ENCODE measurements at regions not wholly inside any gene's neighbourhood (a gene's known extent, or its start where the extent isn't known, plus 50 kb on each side); places are given as distances from the start of the nearest gene placed in this dataset.

DNA sequence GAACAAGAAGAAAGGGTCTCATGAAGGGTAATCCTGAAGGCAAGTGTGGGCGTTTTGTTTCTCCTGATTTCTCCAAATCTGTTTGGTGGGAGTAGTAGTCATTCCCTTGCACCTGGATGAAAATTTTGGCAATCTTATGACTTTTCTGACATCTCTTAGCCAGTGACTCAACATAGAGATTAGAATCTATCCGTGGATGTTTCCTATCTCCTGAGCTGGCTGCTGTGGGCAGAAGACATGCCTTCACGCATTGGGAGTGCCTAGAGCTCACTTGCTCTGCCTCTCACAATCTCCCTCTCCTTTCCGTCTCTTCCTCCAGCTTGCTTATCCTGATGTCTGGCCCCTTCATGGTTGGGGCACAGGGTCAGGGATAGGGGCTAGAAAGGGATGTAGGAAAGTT, 174.2 kb upstream of the NFIA start:
- H3K4me1 ChIP-seq (ENCODE audit: control insufficient read depth, insufficient read depth, low read depth, low read length), result no peaks in the 10 kb centered on the region
- no peak overlapping the region for H3K18ac ChIP-seq (ENCODE audit: low read depth in 1 of 2, low read length in 2 of 2)
- H3K36me3 ChIP-seq (ENCODE audit: control insufficient read depth in 1 of 2, insufficient read depth in 2 of 2, low read depth in 1 of 2, low read length in 2 of 2), result no peaks in the 10 kb centered on the region
- no peak overlapping the region for H3K9ac ChIP-seq (ENCODE audit: low read length)
- H3K4ac ChIP-seq (ENCODE audit: low read depth in 1 of 2, low read length in 2 of 2), result no peak overlapping the region
- H4K8ac ChIP-seq (ENCODE audit: low read length), result no peak overlapping the region
- H3K79me1 ChIP-seq (replicated peaks; ENCODE audit: low read length, poor library complexity, severe bottlenecking), result no peaks in the 10 kb centered on the region
- no peak overlapping the region for H3K14ac ChIP-seq (ENCODE audit: low read length in 2 of 2)
- WGBS, result 77% methylated on average over 3 of the region's 4 CpGs
- no peak overlapping the region for H2AK5ac ChIP-seq (ENCODE audit: low read length, severe bottlenecking)
- no peak overlapping the region for H3K27ac ChIP-seq (ENCODE audit: low read length, poor library complexity, severe bottlenecking)
- no peak overlapping the region for H2BK120ac ChIP-seq (ENCODE audit: low read depth, low read length)
- no peak for DNase-seq
- no peak overlapping the region for H2BK5ac ChIP-seq (ENCODE audit: low read depth, low read length, poor library complexity, severe bottlenecking)
- H2BK15ac ChIP-seq (ENCODE audit: low read depth, poor library complexity, severe bottlenecking), result no peak overlapping the region
- H2AFZ ChIP-seq (ENCODE audit: low read depth, low read length), result no peak overlapping the region
- H3K23ac ChIP-seq (ENCODE audit: low read length in 2 of 2), result no peak overlapping the region
- H3K27me3 ChIP-seq (ENCODE audit: control insufficient read depth in 1 of 2, insufficient read depth in 1 of 2, low read length in 2 of 2), result no peaks in the 10 kb centered on the region
- no peak overlapping the region for H3K4me2 ChIP-seq (ENCODE audit: low read length, poor library complexity, severe bottlenecking)
- H3K4me3 ChIP-seq (ENCODE audit: insufficient read depth in 1 of 2, low read depth in 1 of 2, low read length in 2 of 2), result no peak overlapping the region
- no peak overlapping the region for H4K91ac ChIP-seq (ENCODE audit: low read length)
- H3K9me3 ChIP-seq (ENCODE audit: control insufficient read depth, low read length), result no peaks in the 10 kb centered on the region
- H2BK12ac ChIP-seq (ENCODE audit: low read length in 2 of 2), result no peak overlapping the region

DNA sequence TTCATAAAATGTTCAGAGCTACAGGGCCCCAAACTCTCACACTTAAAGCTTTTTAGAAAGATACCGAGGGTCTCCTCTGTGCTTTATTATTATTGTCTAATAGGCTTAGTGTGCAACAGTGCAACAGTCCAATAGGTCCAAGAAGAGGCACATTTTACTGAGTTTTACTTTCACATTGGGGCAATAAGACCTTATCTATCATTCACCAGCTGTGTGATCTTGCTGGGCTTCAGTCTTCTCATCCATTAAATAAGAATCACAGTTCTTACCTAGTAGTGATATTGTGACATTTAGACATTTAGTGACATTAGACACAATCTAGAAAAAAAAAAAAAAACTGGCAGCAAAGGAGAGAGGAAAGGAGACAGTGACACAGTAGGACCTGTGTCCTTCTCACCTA, 175.8 kb upstream of the NFIA start:
- WGBS, result no CpG with 5 or more reads among the region's 1 CpG

DNA sequence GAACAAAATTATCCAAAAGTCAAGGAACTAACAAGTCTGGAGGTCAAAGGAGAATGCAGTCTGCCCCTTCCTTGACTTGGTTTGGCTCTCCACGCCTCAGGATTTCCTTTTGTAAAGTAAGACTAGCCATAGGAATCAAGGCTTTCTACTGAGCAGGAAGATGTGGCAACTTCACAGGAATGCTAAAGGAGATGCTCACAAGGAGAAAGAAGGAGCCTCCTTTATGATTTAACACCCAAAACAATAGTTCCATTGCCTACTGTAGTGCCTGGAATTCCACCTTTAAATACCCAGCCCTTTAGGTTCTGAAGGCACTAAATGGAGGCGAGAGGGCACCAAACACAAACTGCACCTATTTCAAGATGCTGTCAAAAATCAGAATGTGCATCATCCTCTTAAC, 176.3 kb upstream of the NFIA start:
- H2BK12ac ChIP-seq (ENCODE audit: low read length in 2 of 2), result no peak overlapping the region
- no peak overlapping the region for H3K4me3 ChIP-seq (ENCODE audit: insufficient read depth in 1 of 2, low read depth in 1 of 2, low read length in 2 of 2)
- H4K91ac ChIP-seq (ENCODE audit: low read length), result no peak overlapping the region
- no peak for DNase-seq
- no peak overlapping the region for H2BK15ac ChIP-seq (ENCODE audit: low read depth, poor library complexity, severe bottlenecking)
- no peak overlapping the region for H3K18ac ChIP-seq (ENCODE audit: low read depth in 1 of 2, low read length in 2 of 2)
- H3K27me3 ChIP-seq (ENCODE audit: control insufficient read depth in 1 of 2, insufficient read depth in 1 of 2, low read length in 2 of 2), result no peaks in the 10 kb centered on the region
- H3K23ac ChIP-seq (ENCODE audit: low read length in 2 of 2), result no peak overlapping the region
- H3K4me2 ChIP-seq (ENCODE audit: low read length, poor library complexity, severe bottlenecking), result no peak overlapping the region
- H3K27ac ChIP-seq (ENCODE audit: low read length, poor library complexity, severe bottlenecking), result no peak overlapping the region
- H4K8ac ChIP-seq (ENCODE audit: low read length), result no peak overlapping the region
- no peaks in the 10 kb centered on the region for H3K9me3 ChIP-seq (ENCODE audit: control insufficient read depth, low read length)
- no peak overlapping the region for H2BK120ac ChIP-seq (ENCODE audit: low read depth, low read length)
- H3K79me1 ChIP-seq (replicated peaks; ENCODE audit: low read length, poor library complexity, severe bottlenecking), result no peaks in the 10 kb centered on the region
- H3K36me3 ChIP-seq (ENCODE audit: control insufficient read depth in 1 of 2, insufficient read depth in 2 of 2, low read depth in 1 of 2, low read length in 2 of 2), result no peaks in the 10 kb centered on the region
- H3K4me1 ChIP-seq (ENCODE audit: control insufficient read depth, insufficient read depth, low read depth, low read length), result no peaks in the 10 kb centered on the region
- no peak overlapping the region for H3K14ac ChIP-seq (ENCODE audit: low read length in 2 of 2)
- WGBS, result 97% methylated on average over 2 of the region's 2 CpGs
- H3K9ac ChIP-seq (ENCODE audit: low read length), result no peak overlapping the region
- no peak overlapping the region for H3K4ac ChIP-seq (ENCODE audit: low read depth in 1 of 2, low read length in 2 of 2)
- H2BK5ac ChIP-seq (ENCODE audit: low read depth, low read length, poor library complexity, severe bottlenecking), result no peak overlapping the region
- no peak overlapping the region for H2AK5ac ChIP-seq (ENCODE audit: low read length, severe bottlenecking)
- H2AFZ ChIP-seq (ENCODE audit: low read depth, low read length), result no peak overlapping the region

More for the DNA sequence above, 175.8 kb upstream of the NFIA start:
- Histone ChIP-seq H3K27ac (ENCODE audit: low read length, poor library complexity, severe bottlenecking) (no peak overlapping the region), H2BK5ac (ENCODE audit: low read depth, low read length, poor library complexity, severe bottlenecking) (no peak overlapping the region), H3K4me2 (ENCODE audit: low read length, poor library complexity, severe bottlenecking) (no peak overlapping the region), H3K14ac (ENCODE audit: low read length in 2 of 2) (no peak overlapping the region), H3K27me3 (ENCODE audit: control insufficient read depth in 1 of 2, insufficient read depth in 1 of 2, low read length in 2 of 2) (no peaks in the 10 kb centered on the region), H3K9me3 (ENCODE audit: control insufficient read depth, low read length) (no peaks in the 10 kb centered on the region), H3K79me1 (replicated peaks; ENCODE audit: low read length, poor library complexity, severe bottlenecking) (no peaks in the 10 kb centered on the region), H2BK120ac (ENCODE audit: low read depth, low read length) (no peak overlapping the region), H3K4ac (ENCODE audit: low read depth in 1 of 2, low read length in 2 of 2) (no peak overlapping the region), H2AFZ (ENCODE audit: low read depth, low read length) (no peak overlapping the region), H2BK15ac (ENCODE audit: low read depth, poor library complexity, severe bottlenecking) (no peak overlapping the region), H2AK5ac (ENCODE audit: low read length, severe bottlenecking) (no peak overlapping the region), H4K91ac (ENCODE audit: low read length) (no peak overlapping the region), H3K18ac (ENCODE audit: low read depth in 1 of 2, low read length in 2 of 2) (no peak overlapping the region), H3K23ac (ENCODE audit: low read length in 2 of 2) (no peak overlapping the region), H3K9ac (ENCODE audit: low read length) (no peak overlapping the region), H3K36me3 (ENCODE audit: control insufficient read depth in 1 of 2, insufficient read depth in 2 of 2, low read depth in 1 of 2, low read length in 2 of 2) (no peaks in the 10 kb centered on the region), H2BK12ac (ENCODE audit: low read length in 2 of 2) (no peak overlapping the region), H3K4me3 (ENCODE audit: insufficient read depth in 1 of 2, low read depth in 1 of 2, low read length in 2 of 2) (no peak overlapping the region), H3K4me1 (ENCODE audit: control insufficient read depth, insufficient read depth, low read depth, low read length) (no peaks in the 10 kb centered on the region), H4K8ac (ENCODE audit: low read length) (no peak overlapping the region)
- DNase-seq, result no peak

DNA sequence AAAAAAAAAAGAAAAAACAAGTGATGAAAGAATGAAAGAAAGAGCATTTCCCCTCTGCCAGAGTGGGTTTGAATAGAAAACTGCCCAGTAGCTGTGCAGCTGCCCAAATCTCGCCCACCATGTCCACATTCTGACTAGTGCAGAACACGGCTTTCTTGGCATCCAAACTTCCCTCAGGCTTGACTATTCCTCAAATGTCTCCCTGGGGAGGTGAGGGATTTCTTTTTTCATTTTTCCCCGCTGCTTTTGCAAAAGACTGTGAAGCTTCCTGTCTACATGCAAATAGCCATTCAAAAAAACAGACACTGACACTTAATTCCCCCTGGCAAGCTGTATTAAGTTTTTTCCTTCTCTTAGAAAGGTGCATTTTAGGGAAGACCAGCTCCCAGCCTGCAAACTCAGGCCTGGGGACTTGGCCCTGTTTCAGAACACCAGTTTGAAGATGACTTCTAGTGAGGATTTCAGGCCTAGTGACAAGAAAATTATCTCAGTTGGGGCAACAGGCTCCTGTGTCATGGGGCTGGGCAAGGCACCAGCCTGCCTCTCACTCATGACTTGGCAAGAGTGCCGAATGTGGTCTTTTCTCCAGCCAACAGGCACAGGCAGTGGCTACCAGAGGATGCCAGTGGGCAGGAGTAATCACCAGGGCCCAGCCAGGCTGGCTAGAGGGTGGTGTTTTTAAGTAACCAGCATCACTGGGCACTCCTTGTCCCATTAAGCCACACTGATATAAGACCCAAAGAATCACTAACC, 178.1 kb upstream of the NFIA start:
- no peaks in the 10 kb centered on the region for H3K27me3 ChIP-seq (ENCODE audit: control insufficient read depth in 1 of 2, insufficient read depth in 1 of 2, low read length in 2 of 2)
- no peak overlapping the region for H3K4ac ChIP-seq (ENCODE audit: low read depth in 1 of 2, low read length in 2 of 2)
- no peak overlapping the region for H3K14ac ChIP-seq (ENCODE audit: low read length in 2 of 2)
- no peak overlapping the region for H2AK5ac ChIP-seq (ENCODE audit: low read length, severe bottlenecking)
- H2BK120ac ChIP-seq (ENCODE audit: low read depth, low read length), result no peak overlapping the region
- 46% methylated on average over 3 of the region's 4 CpGs for WGBS
- H3K4me1 ChIP-seq (ENCODE audit: control insufficient read depth, insufficient read depth, low read depth, low read length), result no peaks in the 10 kb centered on the region
- no peak for DNase-seq
- no peak overlapping the region for H3K18ac ChIP-seq (ENCODE audit: low read depth in 1 of 2, low read length in 2 of 2)
- H3K23ac ChIP-seq (ENCODE audit: low read length in 2 of 2), result no peak overlapping the region
- H2BK5ac ChIP-seq (ENCODE audit: low read depth, low read length, poor library complexity, severe bottlenecking), result no peak overlapping the region
- no peak overlapping the region for H4K91ac ChIP-seq (ENCODE audit: low read length)
- no peaks in the 10 kb centered on the region for H3K9me3 ChIP-seq (ENCODE audit: control insufficient read depth, low read length)
- H3K4me2 ChIP-seq (ENCODE audit: low read length, poor library complexity, severe bottlenecking), result no peak overlapping the region
- H2BK15ac ChIP-seq (ENCODE audit: low read depth, poor library complexity, severe bottlenecking), result no peak overlapping the region
- no peak overlapping the region for H2AFZ ChIP-seq (ENCODE audit: low read depth, low read length)
- no peak overlapping the region for H4K8ac ChIP-seq (ENCODE audit: low read length)
- H3K36me3 ChIP-seq (ENCODE audit: control insufficient read depth in 1 of 2, insufficient read depth in 2 of 2, low read depth in 1 of 2, low read length in 2 of 2), result no peaks in the 10 kb centered on the region
- no peak overlapping the region for H2BK12ac ChIP-seq (ENCODE audit: low read length in 2 of 2)
- no peak overlapping the region for H3K27ac ChIP-seq (ENCODE audit: low read length, poor library complexity, severe bottlenecking)
- peak overlapping the region; percentile 58 for H3K9ac ChIP-seq (ENCODE audit: low read length)
- H3K79me1 ChIP-seq (replicated peaks; ENCODE audit: low read length, poor library complexity, severe bottlenecking), result no peaks in the 10 kb centered on the region
- no peak overlapping the region for H3K4me3 ChIP-seq (ENCODE audit: insufficient read depth in 1 of 2, low read depth in 1 of 2, low read length in 2 of 2)
